GM12875 (cell line): ENCODE measurements at regions not wholly inside any gene's neighbourhood (a gene's known extent, or its start where the extent isn't known, plus 50 kb on each side); places are given as distances from the start of the nearest gene placed in this dataset.
"Not testable (repeated sequence)": the region's sequence is repeated elsewhere in the genome, so short reads cannot be mapped to it uniquely, and the experiment has no call there.

Experiments used
- H3K4me3 ChIP-seq: one replicate; pipeline ENCODE4 v1.5.1; 2011; ENCODE audit warnings: low read depth, low read length, control low read depth
- CTCF ChIP-seq: IDR thresholded peaks from 2 replicates; pipeline ENCODE4 v1.5.1; 2011; ENCODE audit warnings: low read depth, mild to moderate bottlenecking, control low read depth, inconsistent platforms, low read length, moderate library complexity, borderline replicate concordance; ENCODE audit not compliant: insufficient read depth

- no peak overlapping the region for H3K4me3 ChIP-seq
- no peak for TF ChIP-seq CTCF
Measured at GRCh38 chr16:17926866-17927399, 409.6 kb downstream of the NPIPA8 start.

GRCh38 chr16:17926461-17926860, 410.1 kb downstream of the NPIPA8 start:
- TF ChIP-seq CTCF, result no peak
- H3K4me3 ChIP-seq, result no peak overlapping the region

DNA sequence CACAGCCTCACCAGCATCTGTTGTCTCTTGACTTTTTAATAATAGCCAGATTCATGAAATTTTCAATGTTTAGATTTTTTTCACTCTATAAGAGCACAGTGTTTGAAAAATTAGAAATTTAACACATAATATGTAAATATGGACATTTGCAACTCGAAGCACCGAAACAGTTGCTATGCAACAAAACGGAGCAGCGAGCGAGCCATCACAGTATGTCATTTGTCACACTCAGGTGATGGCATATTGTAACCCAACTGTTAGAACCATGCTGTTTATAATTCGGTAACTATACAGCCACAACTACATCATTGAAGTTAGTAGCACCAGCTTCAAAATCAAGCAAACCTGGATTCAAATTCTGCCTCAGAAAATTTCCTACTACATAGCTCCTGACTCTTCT, 410.8 kb downstream of the NPIPA8 start:
- H3K4me3 ChIP-seq, result no peak overlapping the region
- TF ChIP-seq CTCF, result no peak

GRCh38 chr16:17921357-17921978, 415.1 kb downstream of the NPIPA8 start:
- peak; percentile 78 for TF ChIP-seq CTCF
- H3K4me3 ChIP-seq, result no peak overlapping the region

- no peak for TF ChIP-seq CTCF
Measured at GRCh38 chr16:17917316-17918019, 419.1 kb downstream of the NPIPA8 start.

DNA sequence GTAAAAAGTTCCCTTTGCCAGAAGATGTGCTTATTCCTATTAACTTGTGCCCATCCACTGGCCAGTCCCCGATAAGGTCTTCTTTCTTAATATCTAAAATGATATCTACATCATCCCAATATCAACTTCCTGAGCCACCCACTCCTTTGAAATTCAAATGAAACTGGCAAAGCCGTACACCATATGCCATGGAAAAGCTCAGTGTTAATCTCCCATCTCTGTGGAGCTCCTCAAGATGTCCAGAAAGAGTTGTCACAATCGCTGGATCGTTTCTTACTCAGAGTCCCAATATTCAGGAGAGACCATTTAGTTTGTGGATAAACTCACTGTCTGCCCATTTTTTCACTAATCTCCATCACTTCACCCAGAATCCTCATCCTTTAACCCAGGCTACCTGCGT, 420.7 kb downstream of the NPIPA8 start:
- no peak overlapping the region for H3K4me3 ChIP-seq
- TF ChIP-seq CTCF, result no peak

More at GRCh38 chr16:17917316-17918019, 419.1 kb downstream of the NPIPA8 start:
- no peak overlapping the region for H3K4me3 ChIP-seq

- H3K4me3 ChIP-seq, result no peak overlapping the region
- no peak for TF ChIP-seq CTCF
Measured at GRCh38 chr16:17914168-17914567, 422.4 kb downstream of the NPIPA8 start.

DNA sequence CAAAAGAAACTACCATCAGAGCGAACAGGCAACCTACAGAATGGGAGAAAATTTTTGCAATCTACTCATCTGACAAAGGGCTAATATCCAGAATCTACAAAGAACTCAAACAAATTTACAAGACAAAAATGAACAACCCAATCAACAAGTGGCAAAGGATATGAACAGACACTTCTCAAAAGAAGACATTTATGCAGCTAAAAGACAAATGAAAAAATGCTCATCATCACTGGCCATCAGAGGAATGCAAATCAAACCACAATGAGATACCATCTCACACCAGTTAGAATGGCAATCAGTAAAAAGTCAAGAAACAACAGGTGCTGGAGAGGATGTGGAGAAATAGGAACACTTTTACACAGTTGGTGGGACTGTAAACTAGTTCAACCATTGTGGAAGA, 425.0 kb downstream of the NPIPA8 start:
- H3K4me3 ChIP-seq, result not testable (repeated sequence)

GRCh38 chr16:17906626-17907025, 429.9 kb downstream of the NPIPA8 start:
- not testable (repeated sequence) for H3K4me3 ChIP-seq
